D341Med (cell line): ENCODE measurements at regions not wholly inside any gene's neighbourhood (a gene's known extent, or its start where the extent isn't known, plus 50 kb on each side); places are given as distances from the start of the nearest gene placed in this dataset.
"Not testable (repeated sequence)": the region's sequence is repeated elsewhere in the genome, so short reads cannot be mapped to it uniquely, and the experiment has no call there.

Experiments used
- DNase-seq: peaks from one replicate; pipeline ENCODE4 v3.0.0; 2012; ENCODE audit warnings: low spot score

- DNase-seq: no peak
These were observed 437.6 kb downstream of the PRDM2 start for GRCh38 chr1:14137411-14138134.

- no peak for DNase-seq
These were observed 438.1 kb downstream of the PRDM2 start for GRCh38 chr1:14138135-14138506.

GRCh38 chr1:14138687-14139086 lies 438.7 kb downstream of the PRDM2 start:
- no peak for DNase-seq

GRCh38 chr1:14140831-14141401 lies 440.9 kb downstream of the PRDM2 start:
- no peak for DNase-seq

DNA sequence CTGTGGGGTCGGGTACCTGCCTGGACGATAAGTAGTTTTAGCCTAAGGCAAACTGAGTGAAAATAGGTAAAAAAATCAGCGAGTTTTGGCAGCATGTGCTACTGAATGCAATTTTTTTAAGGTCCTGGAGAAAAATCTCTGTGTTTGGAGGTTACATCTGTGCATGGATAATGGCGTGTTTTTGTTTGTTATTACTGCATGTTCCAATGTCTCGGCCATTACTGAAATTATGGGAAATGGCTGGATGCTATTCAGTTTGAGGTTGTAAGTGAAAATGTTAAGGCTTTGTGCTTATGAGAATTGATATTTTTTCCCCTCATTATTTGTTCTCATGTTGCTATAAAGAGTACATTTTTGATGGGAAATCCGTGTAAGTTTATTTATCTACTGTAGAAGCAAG lies 441.7 kb downstream of the PRDM2 start:
- no peak for DNase-seq

GRCh38 chr1:14142397-14143100 lies 442.6 kb downstream of the PRDM2 start:
- no peak for DNase-seq

DNA sequence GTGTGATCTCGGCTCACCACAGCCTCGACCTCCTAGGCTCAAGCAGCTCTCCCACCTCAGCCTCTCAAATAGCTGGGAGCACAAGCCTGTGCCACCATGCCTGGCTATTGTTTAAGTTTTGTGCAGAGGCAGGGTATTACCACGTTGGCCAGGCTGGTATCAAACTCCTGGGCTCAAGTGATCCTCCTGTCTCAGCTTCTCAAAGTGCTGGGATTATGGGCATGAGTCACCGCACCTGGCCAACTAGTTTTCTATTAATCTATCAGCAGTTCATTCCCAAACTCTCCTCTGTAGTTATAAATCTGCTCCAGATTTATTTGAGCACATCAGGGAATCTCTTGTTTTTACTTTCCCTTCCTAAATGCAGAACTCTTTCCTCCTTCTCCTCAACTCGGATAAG lies 443.8 kb downstream of the PRDM2 start:
- no peak for DNase-seq

- no peak for DNase-seq
These were observed 448.5 kb downstream of the PRDM2 start for GRCh38 chr1:14148526-14148925.

- DNase-seq: no peak
These were observed 449.1 kb upstream of the KAZN start for GRCh38 chr1:14149431-14149830.

DNA sequence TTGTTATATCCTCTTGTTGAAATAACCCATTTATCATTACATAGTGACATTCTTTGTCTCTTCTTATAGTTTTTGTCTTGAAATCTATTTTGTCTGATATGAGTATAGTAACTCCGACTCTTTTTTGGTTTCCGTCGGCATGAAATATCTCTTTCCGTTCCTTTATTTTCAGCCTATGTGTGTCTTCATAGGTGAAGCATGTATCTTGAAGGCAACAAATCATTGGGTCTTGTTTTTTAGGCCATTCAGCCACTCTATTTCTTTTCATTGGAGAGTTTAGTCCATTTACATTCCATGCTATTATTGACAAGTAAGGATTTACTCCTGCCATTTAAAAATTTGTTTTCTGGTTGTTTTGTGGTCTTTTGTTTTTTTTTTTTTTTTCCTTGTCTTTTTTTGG lies 441.9 kb upstream of the KAZN start:
- no peak for DNase-seq

DNA sequence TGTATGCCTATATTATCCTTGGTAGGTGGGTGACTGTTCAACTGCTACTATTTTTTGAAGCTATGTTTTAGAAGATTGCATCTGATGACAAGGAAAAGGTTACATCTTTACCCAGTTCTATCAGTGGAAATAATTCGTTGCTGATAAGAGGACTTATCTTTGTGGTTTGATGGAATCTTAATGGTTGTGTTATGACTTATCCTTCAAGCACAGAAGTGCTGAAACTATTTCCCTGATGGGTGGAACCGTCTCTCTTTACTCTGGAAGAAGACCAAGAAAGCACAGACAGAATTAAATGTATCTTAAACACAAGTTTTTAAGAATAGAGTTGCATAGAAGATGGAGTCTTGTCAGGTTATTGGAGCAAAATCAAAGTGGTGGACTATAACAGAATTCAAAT lies 437.7 kb upstream of the KAZN start:
- no peak for DNase-seq

DNA sequence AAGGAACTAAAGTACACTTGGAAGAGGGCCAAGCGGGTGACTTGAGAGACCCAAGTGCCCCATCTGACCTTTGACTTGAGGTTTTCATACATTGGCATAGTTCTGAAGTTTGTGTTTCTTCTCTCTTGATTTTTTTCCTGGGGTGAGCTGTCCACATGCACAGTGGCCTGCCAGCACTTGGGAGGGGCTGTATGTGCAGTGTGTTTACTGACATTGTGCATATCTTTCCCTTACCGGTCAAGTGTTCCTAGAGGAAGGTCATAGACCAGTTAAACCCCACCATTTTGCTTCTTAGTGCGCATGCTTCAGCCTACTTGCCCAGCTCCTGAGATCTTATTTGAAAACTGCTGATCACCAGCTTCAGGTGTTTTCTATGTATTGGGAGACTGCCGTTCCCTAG lies 435.2 kb upstream of the KAZN start:
- DNase-seq: no peak

GRCh38 chr1:14165371-14165801 lies 433.1 kb upstream of the KAZN start:
- no peak for DNase-seq

GRCh38 chr1:14167884-14168283 lies 430.6 kb upstream of the KAZN start:
- no peak for DNase-seq

GRCh38 chr1:14168326-14169063 lies 430.0 kb upstream of the KAZN start:
- no peak for DNase-seq

DNA sequence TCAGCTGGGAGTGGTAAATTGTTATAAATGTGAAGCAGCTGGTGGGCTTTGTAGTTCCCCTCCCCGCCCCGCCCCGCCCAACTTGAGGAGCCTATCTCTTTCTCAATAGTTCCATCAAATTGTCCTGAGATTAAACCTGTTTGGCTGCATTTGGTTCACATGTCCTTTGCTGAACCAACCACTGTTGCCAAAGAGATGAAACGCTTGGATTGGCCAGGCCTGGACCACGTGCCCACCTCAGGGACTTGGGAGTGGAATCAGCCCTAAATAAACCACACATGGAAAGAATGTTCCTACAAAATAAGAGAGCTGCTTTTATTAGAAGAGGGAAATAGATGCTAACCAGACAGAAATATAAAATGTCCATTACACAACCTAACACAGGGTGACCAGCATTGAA lies 424.9 kb upstream of the KAZN start:
- DNase-seq: no peak

- DNase-seq: not testable (repeated sequence)
These were observed 420.6 kb upstream of the KAZN start for GRCh38 chr1:14177866-14178265.

GRCh38 chr1:14180738-14181137 lies 417.7 kb upstream of the KAZN start:
- no peak for DNase-seq

DNA sequence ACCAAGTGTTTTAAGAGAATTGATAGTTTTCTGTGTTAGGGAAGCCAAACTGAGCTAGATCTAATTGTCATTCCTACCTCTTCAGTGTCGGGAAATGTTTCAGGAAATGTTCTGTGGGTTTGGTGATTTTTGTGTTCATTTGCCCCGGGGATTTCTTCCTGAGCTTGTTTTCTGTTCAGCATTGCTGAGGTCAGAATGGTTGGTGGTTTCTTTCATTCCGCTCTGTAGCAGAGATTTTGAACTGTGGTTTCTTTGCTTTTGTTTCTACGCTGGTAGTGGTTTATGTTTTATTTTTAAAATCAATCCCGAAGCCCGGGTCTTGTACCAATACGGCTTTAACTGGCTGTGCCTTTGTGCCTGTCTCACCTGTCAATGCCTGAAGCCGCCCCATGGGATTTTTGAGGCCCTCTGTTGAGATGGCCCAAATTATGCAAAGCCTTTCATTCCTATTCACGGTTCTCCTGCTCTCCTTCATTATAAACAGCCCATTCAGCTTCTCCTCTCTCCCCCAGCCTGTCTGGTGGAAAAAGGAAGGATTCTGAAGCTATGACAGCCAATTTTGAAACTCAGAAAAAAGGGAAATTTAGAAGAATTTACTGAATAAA lies 417.2 kb upstream of the KAZN start:
- no peak for DNase-seq

- no peak for DNase-seq
These were observed 415.6 kb upstream of the KAZN start for GRCh38 chr1:14182856-14183255.

- DNase-seq: no peak
These were observed 415.2 kb upstream of the KAZN start for GRCh38 chr1:14183329-14183728.

- no peak for DNase-seq
These were observed 414.0 kb upstream of the KAZN start for GRCh38 chr1:14184454-14184853.
